PFSK-1 (cell line): ENCODE measurements at regions not wholly inside any gene's neighbourhood (a gene's known extent, or its start where the extent isn't known, plus 50 kb on each side); places are given as distances from the start of the nearest gene placed in this dataset.

ENCODE experiments used
- FOXP2 ChIP-seq: optimal IDR thresholded peaks from 2 replicates; pipeline ENCODE3; 2011; ENCODE audit warnings: borderline replicate concordance, control low read depth, inconsistent platforms; ENCODE audit not compliant: insufficient read depth; ENCODE audit errors: extremely low read length, extremely low read depth
- POLR2AphosphoS5 ChIP-seq: IDR thresholded peaks from 2 replicates; pipeline ENCODE4 v1.6.1; 2012; ENCODE audit warnings: low read depth, mild to moderate bottlenecking, control low read depth, low read length, moderate library complexity
- REST ChIP-seq, 2 experiments: IDR thresholded peaks; 2 replicates each; pipeline versions ENCODE4 v1.6.1 to v1.8.0; 2011 to 2012; ENCODE audit warnings: low read depth in 2 of 2, low read length in 2 of 2, control low read depth in 1 of 2, inconsistent platforms in 1 of 2, mild to moderate bottlenecking in 1 of 2, moderate library complexity in 1 of 2; ENCODE audit not compliant: insufficient read depth in 1 of 2
- SIN3A ChIP-seq: IDR thresholded peaks from 2 replicates; pipeline ENCODE4 v1.6.1; 2012; ENCODE audit warnings: mild to moderate bottlenecking, low read length, moderate library complexity, borderline replicate concordance; ENCODE audit not compliant: insufficient read depth
- TAF1 ChIP-seq: IDR thresholded peaks from 2 replicates; pipeline ENCODE4 v1.6.1; 2012; ENCODE audit warnings: low read length, control low read depth, borderline replicate concordance; ENCODE audit not compliant: insufficient read depth

- TF ChIP-seq SIN3A (no peak), TAF1 (no peak), FOXP2 (no peak), REST (IDR thresholded peaks at IDR 0.05; ENCODE audit: insufficient read depth in 1 of 2, low read depth in 2 of 2, low read length in 2 of 2) (no peak), POLR2AphosphoS5 (no peak)
Measured at GRCh38 chr6:156026486-156027247, 571.0 kb upstream of the NOX3 start.

DNA sequence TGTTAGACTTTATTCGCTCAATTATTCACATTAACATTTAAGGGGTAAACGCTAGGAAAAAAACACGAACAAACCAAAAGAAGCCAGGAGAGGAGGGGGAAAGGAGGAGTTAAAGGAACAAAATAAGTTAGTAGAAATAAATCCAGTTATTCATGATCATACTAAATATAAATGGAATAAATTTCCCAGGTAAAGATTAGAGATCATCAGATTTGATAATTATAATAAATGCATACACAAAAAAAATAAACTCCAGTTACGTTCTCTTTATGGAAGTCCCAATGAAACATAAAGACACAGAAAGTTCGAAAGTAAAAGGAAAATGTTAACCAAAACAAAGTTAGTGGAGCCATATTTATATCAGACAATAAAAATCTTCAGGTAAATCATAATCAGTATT lies 568.7 kb upstream of the NOX3 start:
- TF ChIP-seq REST (IDR thresholded peaks at IDR 0.05; ENCODE audit: insufficient read depth in 1 of 2, low read depth in 2 of 2, low read length in 2 of 2) (no peak), SIN3A (no peak), TAF1 (no peak), FOXP2 (no peak), POLR2AphosphoS5 (no peak)

DNA sequence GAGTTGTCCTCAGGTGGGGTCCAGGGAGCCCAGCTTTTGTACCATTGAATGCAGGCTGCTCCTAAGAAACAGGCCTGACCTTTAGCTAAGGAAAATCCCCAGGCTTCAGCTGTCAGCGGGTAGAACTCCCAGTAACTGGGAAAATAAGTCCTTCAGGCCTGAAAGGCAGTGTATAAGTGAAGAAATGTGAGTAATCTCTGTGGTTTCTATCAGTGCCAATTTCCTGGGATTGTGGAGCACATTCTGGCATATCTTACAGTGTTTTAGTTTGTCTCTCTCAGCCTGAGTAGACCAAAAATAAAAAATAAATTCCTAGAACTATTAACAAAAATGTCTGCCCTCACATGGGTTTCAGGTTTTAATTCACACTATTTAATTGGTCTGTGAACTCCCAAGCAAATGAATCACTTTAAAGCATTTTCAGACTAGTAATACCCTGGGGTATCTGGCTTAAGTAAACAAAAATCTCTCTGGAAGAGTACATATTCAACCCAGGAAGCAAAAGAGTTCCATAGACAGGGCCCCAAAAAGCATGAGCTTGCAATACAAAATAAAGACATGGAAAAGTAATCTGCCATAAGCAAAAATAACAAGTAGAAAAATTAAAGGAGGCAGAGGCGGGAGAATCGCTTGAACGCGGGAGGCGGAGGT lies 566.2 kb upstream of the NOX3 start:
- TF ChIP-seq POLR2AphosphoS5 (no peak), FOXP2 (no peak)

GRCh38 chr6:156017838-156018237 lies 562.2 kb upstream of the NOX3 start:
- no peak for TF ChIP-seq FOXP2
- TF ChIP-seq TAF1 = no peak
- no peak for TF ChIP-seq REST (IDR thresholded peaks at IDR 0.05; ENCODE audit: insufficient read depth in 1 of 2, low read depth in 2 of 2, low read length in 2 of 2)
- no peak for TF ChIP-seq POLR2AphosphoS5
- TF ChIP-seq SIN3A = no peak

- no peak for TF ChIP-seq REST (IDR thresholded peaks at IDR 0.05; ENCODE audit: insufficient read depth in 1 of 2, low read depth in 2 of 2, low read length in 2 of 2)
- TF ChIP-seq TAF1 = no peak
- TF ChIP-seq FOXP2 = no peak
- no peak for TF ChIP-seq SIN3A
Measured at GRCh38 chr6:156016186-156016976, 560.7 kb upstream of the NOX3 start.
